ENCODE measurements at regions not wholly inside any gene's neighbourhood (a gene's known extent, or its start where the extent isn't known, plus 50 kb on each side); places are given as distances from the start of the nearest gene placed in this dataset.

DNA sequence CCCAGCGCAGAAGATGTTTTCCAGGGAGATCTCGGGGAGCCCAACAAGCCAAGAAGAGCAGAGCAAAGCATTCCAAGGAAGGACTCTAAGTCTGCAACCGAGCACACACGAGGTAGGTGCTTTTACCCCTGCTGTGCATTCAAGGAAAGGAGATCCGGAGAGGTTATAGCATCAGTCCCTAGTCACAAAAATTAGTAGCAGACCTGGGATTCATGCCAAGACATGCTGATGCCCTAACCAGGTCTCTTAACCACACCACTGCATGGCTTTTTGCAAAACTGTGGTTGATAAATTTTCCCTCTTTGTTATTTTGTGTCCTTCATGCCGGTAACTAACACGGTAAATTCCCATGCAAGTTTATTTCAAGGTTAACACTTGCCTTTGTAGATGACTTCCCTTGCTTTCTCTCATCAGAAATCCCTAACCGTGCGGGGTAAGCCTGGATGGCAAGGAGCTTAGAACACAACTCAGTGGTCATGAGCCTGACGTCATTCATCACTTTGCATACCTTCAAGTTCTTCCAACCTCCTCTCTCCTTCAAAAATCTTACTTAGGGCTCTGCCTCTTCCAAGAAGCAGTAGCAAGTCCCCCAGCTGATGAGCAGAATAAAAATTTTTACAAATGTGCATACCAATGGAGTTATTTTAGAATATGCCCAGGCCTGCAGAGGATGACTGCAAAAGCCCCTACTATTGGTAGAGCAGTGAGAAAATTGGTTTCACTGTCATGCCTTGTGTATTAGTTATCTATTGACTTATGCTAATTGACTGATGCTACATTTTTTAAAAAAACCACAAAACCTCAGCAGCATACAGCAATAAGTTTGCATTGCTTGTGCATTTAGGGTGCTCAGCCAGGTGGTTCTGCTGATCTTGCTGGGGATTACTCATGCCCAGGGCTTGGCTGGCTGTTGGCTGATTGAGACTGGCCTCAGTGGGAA lies 465.1 kb downstream of the MN1 start:
- DNase-seq (ENCODE audit: low spot score in 2 of 2): no peak
- FAIRE-seq: no peak

DNA sequence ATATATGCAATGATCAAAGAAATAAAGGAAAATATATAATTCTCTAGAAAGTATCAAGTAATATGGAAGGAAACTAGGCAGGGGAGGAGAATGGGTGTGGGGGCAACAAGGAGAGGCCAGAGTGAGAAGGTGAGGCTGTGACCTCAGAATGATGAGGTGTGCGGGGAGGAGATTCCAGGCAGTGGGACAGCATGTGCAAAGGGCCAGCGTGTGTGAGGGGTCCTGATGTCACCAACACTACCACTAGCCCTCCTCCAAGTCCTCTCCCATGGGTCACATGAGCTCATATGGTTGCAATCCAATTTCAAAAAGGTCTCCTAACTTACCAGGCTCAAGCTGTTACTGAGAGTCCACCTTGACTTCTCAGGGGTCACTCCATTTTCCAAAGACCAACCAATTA lies 463.9 kb downstream of the MN1 start:
- FAIRE-seq (no peak), DNase-seq (ENCODE audit: low spot score in 2 of 2) (no peak)

DNA sequence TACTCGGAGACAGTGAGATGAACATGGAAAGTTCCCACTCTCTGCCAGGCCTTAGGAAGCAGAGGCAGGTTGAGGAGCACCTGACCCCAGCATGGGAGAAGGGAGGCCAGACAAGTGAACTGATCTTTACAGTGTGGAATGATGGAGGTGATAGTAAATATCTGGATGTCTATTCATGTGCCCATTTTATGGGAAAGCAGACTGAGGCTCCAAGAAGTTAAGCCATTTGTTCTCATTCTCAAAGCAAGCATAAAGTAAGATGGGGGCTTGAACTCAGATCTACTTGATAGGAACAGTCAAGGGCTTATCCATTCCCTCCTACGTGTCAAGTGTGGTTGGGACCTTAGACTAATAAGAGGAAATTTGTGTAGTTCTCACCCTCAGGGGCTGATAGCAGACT lies 461.5 kb downstream of the MN1 start:
- FAIRE-seq (no peak), DNase-seq (ENCODE audit: low spot score in 2 of 2) (no peak)

DNA sequence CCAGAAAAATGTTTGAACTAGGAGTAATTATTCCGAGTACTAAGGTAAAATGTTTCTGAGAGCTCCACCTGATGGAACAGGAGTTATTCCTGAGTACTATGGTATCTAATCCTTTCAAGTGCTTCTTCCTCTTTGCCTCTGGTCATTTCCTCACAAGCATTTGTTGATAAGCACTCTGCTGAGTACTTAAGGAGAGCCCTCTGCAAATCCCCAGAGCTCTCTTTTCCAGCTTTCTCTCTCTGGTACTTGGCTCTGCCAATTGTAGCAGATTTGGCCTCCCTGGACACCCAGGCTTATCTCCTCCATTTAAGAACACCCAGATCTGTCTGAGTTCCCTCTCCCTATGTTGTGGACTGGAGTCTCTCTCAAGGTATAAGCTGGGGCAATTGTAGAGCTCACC lies 457.0 kb downstream of the MN1 start:
- FAIRE-seq (no peak), DNase-seq (ENCODE audit: low spot score in 2 of 2) (no peak)

DNA sequence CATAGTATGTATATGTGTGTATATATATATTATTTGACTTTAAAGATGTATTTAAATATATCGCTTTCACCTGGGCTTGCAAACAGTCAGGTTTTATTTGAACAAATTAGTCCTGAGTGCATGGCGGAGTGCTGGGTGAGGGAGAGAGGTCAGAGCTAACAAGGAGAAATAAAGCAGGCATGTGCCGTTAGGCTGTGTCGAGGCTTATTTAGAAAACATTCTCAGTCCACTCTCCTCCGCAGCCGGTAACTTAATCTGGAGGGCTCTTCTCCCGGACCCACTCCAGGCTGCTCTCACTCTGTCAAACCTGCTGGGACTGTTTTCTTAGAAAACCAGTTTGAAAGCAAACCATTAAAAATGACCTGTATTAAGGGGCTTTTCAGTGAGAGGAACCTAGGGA lies 455.9 kb downstream of the MN1 start:
- no peak for DNase-seq (ENCODE audit: low spot score in 2 of 2)
- no peak for FAIRE-seq

DNA sequence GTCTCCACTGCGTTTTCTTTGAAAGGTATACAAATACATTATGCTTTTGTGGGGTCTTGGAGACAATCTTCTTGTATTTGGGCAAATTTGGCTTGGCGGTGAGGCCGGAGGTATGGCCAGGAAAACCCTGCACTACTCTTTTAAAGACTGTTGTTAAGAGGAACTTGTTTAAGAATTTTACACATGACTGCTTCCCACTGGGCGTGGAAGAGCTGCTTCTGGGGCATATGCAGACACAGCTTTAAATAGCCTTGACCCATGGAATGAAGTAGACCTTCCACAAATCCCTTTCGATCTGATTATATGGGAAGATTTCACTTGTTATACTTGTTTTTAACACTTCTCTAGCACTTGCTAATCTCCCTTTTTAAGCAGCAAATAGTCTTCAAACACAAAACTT lies 453.6 kb downstream of the MN1 start:
- no peak for FAIRE-seq
- DNase-seq (ENCODE audit: low spot score in 2 of 2): no peak

DNA sequence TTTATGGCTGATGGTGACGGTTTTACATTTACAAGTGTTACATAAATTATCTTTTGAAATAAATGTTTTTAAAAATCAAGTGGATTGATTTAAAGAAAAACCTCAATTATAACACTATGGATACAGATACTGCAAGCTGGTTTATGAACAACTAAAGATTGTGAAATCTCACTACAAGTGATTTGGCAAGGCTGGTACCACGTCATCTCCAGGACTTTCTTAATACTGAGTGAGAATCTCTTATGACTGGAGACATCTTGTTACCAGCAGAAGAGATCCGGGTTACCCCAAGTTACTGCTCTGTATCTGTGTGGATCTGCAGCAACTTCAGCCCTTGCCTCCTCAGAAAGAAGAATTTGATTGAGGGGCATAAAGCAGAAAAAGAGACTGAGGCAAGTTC lies 452.9 kb downstream of the MN1 start:
- no peak for FAIRE-seq
- DNase-seq (ENCODE audit: low spot score in 2 of 2): no peak

DNA sequence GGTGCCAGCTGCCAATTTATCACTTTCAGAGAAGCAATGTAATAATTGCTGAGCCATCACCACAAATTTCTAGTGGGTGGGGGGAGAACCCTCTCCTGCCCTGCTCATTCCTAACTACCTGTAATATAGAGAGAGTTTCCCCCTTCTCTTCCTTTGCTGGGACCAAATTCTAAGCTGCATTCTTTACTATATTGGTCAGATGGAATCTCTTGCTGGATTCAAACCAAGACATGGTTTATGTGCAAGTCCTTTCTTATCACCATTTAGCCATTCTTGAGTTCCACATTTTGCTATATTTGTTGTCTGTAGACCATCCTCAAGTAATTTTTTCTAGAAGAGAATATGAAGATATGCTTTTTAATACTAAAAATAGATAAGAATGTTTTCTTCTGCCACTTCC lies 452.1 kb downstream of the MN1 start:
- FAIRE-seq: no peak

DNA sequence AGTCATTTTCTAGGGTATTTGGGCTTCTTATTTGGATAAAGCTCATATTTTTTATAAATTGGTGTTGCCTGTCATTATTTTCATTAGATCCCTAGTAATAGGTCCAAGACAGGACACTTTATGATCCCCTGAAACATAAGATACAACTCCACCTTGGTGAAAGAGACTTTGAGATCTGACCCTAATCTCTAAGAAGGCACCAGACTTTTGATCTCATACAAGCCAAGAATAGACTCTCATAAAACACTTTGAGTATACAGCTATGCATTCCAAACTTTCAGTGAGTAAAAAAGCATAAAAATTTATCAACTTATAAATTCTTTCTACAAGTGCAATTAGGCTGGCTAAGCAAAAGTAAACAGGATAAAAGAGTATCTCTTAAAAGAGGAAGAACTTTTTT lies 451.2 kb downstream of the MN1 start:
- no peak for FAIRE-seq
- DNase-seq (ENCODE audit: low spot score in 2 of 2): no peak

More for the DNA sequence above, 452.1 kb downstream of the MN1 start:
- no peak for DNase-seq (ENCODE audit: low spot score in 2 of 2)

DNA sequence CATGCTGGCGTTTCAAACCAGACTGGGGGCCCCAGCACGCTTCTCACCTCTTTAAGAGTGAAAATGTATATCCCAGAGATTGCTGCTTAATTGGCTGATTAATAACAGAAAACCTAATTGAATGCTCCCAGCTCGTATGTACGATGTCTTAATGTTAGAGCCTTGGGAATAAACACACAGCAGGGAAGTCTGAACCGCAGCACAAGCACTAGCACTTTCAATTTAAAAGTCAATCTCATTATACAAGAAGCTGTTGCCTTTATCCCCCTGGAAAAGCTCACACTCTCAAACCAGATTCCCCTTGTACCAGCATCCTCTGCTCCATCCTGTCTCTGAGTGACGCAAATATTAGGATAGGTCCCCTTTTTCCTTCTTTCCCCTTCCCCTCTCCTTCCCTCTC lies 449.1 kb downstream of the MN1 start:
- FAIRE-seq: no peak
- no peak for DNase-seq (ENCODE audit: low spot score in 2 of 2)

DNA sequence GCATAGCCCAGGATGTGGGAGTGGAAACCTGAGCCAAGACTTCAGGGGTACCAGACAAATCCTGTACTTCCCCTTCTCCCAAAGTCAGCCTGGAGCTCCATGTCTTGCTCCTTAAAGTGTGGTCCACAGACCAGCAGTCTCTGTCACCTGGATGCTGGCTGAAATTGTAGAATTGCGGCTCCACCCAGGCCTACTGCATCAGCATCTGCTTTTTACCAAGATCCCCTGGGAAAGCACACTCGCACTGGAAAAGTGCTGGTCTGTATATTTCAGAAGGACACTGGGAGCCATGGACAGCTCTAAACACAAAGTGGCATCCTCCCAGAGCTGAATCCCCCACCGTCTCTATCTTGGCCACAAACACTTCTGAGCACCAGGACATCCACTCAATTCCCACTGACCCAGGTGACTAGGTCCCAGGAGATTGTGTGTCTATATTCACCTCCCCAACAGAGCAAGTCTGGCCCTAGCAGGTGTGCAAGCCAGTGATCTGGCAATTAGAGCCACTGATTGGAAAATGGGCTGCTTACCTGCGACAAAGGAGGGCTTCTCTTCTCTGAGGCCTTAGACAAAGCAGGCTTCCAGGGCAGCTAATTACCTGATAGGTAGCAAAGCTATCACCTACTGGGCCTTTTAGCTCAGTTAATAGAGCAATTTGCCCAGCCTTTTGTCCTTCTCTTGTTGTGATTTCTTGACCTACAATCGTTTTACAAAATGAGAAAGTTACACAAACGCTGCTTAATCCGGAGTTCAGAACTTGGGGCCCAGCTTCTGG lies 443.3 kb downstream of the MN1 start:
- DNase-seq (ENCODE audit: low spot score in 2 of 2) (no peak), FAIRE-seq (no peak)

DNA sequence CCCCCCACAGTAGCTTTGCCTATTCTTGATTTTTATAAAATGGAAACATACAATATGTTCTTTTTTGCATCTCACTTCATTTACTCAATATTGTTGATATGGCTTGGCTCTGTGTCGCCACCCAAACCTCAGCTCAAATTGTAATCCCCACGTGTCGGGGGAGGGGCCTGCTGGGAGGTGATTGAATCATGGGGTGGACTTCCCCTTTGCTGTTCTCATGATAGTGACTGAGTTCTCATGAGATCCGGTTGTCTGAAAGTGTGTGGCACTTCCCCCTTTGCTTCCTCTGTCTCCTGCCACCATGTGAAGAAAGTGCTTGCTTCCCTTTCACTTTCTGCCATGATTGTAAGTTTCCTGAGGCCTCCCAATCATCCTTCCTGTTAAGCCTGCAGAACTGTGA lies 431.3 kb downstream of the MN1 start:
- FAIRE-seq: no peak
- no peak for DNase-seq (ENCODE audit: low spot score in 2 of 2)

DNA sequence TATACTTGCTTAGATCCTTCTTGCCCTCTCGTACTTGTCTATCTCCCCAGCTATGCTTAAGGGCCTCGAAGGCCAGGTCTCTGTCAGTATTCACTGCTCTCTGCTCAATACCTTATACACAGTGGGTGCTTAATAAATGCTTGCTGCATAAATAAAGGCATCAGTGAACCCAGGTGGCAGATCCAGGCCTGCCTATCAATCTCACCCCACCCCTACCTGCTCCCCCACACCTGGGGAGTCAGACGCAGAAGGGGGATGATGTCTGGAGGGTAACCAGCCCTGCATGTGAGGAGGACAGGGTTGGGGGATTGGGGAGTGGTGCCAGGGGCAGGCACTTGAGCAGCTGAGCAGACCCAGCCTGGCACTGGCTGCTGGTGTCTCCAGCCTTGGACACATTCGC lies 430.6 kb downstream of the MN1 start:
- no peak for DNase-seq (ENCODE audit: low spot score in 2 of 2)

DNA sequence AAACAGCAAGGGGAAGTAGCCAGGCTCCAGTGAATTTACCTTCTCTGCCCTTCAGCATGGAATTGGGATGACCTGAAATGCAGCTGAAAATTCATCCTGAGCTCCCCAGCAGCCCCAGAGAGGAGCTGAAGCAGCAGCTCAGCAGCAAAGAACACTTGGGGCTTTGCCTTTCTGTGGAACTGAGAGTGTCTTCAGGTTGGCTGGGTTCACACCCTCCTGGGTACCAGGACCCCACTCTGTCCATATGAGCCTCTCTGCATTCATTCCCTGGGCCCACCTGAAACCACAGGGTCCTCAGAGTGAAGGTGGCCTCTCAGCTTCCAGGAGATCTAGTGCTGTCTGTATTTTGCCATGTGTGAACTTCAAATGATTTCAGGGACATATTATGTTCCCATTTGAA lies 429.2 kb downstream of the MN1 start:
- FAIRE-seq (no peak), DNase-seq (ENCODE audit: low spot score in 2 of 2) (no peak)

More for the DNA sequence above, 430.6 kb downstream of the MN1 start:
- no peak for FAIRE-seq

DNA sequence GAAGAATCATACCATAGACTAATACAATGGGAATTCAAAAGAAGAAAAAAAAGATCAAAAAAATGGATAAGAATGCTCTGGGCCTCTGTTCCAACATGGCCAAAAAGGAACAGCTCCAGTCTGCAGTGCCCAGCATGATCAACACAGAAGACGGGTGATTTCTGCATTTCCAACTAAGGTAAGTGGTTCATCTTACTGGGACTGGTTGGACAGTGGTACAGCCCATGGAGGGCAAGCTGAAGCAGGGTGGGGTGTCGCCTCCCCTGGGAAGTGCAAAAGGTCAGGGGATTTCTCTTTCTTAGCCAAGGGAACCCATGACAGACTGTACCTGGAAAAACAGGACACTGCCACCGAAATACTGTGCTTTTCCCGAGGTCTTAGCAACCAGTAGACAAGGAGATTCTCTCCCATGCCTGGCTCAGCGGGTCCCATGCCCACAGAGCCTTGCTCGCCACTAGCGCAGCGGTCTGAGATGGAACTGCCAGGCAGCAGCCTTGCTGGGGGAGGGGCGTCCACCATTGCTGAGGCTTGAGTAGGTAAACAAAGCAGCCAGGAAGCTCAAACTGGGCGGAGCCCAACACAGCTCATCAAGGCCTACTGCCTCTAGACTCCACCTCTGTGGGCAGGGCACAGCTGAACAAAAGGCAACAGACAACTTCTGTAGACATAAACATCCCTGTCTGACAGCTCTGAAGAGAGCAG lies 428.4 kb downstream of the MN1 start:
- FAIRE-seq (no peak), DNase-seq (ENCODE audit: low spot score in 2 of 2) (no peak)

DNA sequence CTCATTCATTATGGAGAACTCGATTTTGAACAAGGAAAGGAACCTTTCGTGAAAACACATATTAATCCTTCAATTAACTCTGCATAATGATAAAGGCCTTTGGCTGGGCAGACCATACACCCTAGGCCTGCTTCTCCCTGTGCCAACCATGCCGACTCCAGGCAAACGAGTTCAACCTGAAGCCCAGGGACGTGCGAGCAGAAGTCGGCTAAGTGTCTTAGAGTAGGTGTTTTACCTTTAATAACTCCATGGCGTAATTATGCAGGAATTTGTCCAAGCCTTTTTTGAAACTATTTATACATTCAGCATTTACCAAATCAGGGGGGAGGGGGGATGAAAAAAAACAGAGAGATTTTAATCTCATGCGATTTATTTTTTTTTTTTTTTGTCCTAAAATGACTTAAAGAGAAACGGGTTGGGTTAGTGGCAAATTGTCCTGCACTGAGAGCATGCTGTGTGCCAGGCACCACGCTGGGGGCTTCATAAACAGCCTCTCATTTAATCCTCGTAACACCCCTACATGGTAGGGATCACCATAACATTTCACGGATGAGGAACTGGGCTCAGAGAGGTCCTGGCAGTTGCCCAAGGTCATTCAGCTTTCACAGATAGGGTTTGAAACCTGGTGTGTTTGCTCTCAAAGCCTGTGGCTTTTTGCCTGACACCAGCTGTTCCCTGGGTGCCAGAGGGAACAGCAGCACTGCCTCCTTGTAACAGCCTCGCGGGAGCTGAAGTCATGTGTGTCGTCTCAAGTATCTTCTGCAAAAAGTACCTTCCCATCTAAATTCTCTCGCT lies 423.9 kb downstream of the MN1 start:
- FAIRE-seq (no peak), DNase-seq (ENCODE audit: low spot score in 2 of 2) (no peak)

DNA sequence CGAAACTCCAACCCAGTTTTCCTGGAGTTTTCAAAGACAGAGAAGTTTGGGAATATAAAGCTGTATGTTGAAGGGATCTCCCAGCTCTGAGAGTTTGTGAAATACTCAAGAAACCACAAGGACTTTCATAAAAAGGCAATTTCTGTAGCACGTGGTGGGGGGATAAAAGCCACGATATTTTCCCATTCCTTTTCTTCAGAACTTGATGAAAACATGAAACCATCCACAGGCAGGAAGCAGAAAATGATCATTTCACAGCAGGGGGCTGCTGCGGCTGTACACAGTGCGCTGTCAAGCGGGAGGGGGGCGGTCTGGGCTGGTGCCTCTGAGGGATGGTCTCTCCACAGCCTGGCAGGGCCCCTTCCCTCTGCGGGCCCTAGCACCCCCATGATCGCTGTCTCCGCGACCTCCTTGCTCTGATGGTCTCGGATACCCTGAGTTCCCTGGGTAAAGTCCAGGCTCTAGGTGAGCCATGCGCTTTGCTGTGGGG lies 423.2 kb downstream of the MN1 start:
- DNase-seq (ENCODE audit: low spot score in 2 of 2): no peak
- no peak for FAIRE-seq

DNA sequence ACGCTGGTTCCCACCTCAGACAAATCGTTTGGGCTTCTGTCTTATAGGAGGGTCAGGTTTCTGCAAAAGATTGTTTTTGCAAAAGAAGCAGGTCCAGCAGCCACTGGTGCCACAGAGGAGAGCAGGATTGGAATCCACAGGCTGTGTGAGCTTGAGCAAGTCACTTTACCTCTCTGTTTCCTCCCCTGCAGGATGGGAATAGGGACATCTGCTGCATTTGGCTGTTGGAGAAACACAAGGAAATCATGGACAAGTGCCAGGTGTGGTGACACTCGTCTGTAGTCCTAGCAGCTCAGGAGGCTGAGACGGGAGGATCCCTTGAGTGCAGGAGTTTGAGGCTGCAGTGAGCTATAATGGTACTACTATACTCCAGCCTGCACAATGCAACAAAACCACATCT lies 422.6 kb downstream of the MN1 start:
- DNase-seq (ENCODE audit: low spot score in 2 of 2) (no peak), FAIRE-seq (no peak)

DNA sequence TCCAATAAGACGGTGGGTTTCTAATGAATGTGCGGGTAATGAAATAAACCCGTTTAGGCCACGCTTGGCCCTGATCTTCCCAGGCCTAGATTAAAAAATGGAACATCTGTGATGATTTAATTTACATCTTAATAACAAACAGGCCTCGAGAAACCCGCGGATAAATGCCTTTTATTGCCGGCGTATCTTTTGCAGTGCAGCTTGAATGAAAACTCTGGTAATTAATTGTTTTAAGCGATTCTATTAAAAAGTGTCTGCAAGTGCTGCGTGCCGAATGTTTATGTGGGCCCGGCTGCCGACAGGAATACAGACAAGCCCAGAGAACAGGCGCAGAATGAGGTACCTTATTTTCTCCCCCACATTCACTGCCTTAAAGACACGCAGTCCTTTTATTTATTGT lies 420.7 kb downstream of the MN1 start:
- FAIRE-seq (no peak), DNase-seq (ENCODE audit: low spot score in 2 of 2) (no peak)

DNA sequence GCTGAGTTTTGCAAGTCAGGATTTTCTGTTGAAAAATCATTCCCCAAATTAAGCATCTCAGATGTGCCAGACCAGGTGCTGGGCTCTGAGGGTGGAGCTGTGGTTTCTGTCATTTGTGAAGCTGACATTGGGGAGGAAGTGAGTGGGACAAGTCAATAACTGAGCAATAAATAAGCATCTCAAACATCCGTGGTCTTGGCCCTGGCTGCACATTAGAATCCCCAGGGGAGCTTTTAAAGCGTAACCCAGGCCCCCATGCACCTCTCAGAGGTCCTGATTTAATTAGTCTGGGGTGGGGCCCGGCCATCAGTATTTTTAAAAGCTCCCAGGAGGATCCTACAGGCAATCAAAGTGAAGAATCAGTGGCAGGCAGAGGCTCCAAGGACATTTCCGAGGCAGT lies 420.0 kb downstream of the MN1 start:
- DNase-seq (ENCODE audit: low spot score in 2 of 2) (no peak), FAIRE-seq (no peak)

Data from frontal cortex (tissue), 3 donors.